KG1 (cell line): ENCODE measurements at regions not wholly inside any gene's neighbourhood (a gene's known extent, or its start where the extent isn't known, plus 50 kb on each side); places are given as distances from the start of the nearest gene placed in this dataset.

Experiments
- DNase-seq: peaks from one replicate; lab custom pipeline; 2025; lab: John Stamatoyannopoulos, UW

DNA sequence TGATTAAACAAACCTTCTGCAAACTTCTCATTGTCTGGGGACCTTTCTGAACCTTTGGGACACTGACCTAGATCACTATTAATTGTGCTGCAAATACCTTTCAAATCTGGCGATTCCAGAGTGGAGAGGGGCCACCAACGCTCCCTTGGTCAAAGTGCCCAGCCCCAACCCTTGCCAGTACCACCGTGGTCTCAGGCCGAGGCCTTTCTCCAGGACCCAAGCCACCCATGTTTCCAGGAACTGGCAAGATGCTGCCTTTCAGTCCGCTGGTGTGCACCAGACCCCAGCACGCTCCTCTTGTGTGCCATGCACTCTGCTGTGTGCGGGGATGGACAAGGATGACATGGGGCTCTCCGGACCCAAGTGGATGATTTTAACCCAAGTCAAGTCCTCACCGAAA, 91.1 kb upstream of the MGMT start:
- DNase-seq: no peak

- no peak for DNase-seq
These were observed 86.8 kb upstream of the MGMT start for GRCh38 chr10:129380279-129380678.

DNA sequence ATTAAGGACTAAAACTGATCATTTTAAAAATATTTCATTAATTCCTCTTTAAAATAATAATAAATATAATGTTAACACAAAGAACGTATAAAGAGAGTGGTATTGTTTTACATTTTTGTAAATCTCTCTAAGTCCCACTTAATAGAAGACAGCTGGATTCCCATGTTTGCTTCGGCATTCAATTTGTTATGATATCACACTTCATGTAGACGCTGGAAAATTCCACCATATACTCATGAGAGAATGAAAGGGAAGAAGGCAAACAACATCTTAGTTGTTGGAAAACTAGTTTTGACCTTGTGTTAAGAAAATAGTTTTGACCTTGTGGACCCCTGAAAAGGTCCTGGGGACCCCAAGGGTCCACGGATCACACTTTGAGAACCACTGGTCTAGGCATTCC, 85.3 kb upstream of the MGMT start:
- no peak for DNase-seq

DNA sequence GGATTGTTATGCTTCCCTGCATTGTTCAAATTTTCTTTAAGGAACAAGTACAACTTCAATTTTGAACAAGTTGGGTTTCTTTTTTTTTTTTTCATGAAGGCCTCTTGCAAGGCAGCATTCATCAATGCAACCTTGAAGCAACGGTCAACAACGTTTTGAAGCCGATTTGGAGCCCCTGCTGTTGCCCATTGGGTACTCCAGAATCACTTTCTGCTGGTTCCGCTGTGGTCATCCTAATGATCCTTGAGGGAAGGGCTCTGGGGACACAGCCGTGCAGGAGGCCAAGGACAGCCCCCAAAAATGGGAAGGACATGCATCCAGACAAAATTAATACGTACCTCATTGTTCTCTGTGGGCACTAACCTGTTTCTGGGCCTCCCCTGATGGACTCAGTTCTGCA, 84.6 kb upstream of the MGMT start:
- no peak for DNase-seq

- DNase-seq: no peak
These were observed 83.4 kb upstream of the MGMT start for GRCh38 chr10:129383651-129384050.

DNA sequence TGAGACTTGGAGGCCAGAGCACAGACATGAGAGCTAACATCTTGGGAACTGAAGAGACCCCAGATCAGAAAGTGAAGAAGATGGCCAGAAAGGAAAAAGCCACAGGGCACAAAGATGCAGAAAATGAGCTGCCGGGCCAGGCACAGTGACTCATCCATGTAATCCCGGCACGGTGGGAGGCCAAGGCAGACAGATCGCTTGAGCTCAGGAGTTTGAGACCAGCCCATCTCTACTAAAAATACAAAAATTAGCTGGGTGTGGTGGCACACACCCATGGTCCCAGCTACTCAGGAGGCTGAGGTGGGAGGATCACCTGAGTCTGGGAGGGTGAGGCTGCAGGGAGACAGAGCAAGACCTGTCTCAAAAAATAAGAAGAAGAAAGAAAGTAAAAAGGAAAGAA, 81.4 kb upstream of the MGMT start:
- no peak for DNase-seq

DNA sequence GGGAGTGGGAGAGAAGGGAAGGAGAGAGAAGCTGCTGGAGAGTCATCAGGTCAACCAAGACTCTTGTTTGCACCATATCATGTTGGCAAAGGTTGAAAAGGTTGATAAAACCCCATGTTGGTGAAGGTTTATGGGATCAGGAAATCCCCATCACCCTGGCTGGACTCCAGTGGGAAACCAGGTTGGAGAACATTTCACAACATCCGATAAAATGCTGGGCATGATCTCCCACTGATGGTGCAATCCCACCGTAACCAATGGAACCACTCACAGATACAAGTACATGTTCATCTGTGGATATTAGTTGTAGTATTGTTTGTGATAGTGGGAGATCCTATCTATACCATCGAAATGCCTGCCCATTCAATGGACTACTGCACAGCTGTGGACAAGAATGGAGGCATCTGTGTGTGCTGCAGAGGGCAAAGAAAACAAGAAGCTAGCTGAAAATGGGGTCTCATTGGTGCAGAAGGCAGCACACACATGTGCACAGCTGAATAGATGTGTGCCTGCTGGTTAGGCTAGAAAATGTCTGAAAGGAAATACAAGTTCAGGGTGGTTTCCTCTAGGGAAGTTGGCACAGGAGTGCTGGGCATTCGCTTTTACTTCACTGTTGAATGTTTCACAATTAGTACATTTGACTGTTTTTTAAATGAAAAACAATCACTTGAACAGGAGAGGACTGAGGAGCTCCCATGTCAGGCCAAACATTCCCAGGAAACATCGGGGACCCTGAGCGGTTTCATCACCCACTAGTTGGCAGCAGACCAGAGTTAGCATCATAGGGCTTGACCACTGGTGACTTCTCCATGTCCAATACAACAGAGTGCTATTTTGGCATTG, 80.4 kb upstream of the MGMT start:
- peak; percentile 6 for DNase-seq

DNA sequence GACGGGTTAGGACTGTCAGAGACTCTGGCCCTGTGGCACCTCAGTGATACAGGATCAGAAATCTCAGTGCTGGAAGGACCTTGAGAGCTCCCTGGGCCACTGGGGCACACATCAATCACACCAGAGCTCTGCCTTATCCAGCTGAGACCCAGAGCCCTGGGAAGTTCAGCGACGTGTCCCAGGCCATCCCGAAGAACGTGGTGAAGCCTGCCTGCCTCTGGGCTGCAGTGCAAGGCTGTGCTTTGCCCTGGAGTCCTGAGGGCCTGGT, 79.8 kb upstream of the MGMT start:
- no peak for DNase-seq

DNA sequence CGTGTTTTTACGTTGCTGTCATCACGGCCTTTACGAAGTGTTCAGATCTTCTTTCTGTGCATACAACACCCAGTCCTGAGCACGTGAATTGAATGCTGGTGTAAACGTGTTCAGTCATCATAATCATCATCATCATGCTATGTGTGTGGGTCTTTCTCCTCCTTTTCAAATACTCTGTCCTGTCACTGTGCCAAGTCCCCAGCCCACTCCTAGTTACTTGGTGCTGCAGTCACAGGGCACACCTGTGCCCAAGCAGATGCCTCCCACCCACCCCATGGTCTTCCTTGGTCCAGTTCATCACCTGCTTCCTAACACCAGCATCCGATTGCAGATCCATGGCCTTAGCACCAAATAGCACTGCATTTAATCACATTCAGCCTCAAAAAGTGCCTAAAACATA, 78.6 kb upstream of the MGMT start:
- DNase-seq: no peak

DNA sequence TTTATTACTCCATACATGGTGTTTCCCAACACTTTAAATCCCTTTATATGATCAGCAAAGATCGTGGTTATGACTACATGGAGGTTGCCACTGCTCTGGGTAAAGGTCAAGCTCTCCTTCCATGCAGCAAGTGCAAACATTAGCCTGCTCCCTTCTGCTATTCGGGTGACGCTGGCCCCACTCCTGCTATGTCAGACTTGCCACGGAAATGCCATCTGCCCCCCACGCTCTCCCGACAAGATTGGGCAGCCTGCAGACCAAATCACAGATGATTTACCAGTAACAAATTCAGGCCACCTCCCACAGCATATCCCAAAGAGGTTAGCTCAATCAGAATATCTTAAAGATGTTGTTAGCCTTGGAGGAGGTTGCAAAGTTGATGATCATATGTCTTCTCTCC, 77.8 kb upstream of the MGMT start:
- no peak for DNase-seq

DNA sequence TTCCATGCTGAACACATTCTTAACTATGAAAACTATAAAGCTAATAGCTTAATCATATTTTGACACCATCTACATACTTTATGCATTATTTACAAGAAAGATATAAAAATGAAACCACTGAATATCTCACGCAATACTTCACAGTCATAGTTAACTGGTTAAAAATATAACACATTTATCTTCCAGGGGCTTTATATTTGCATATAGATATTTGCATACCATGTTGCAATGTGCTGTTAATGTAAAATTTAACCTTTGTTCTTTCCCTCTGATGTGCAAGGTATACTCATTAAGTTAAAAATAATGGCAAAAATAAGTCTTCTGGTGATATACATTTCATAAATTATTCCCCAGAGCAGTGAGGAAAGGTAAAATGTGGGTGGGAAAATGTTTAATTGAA, 76.9 kb upstream of the MGMT start:
- no peak for DNase-seq

GRCh38 chr10:129390726-129391125, 76.3 kb upstream of the MGMT start:
- no peak for DNase-seq

DNA sequence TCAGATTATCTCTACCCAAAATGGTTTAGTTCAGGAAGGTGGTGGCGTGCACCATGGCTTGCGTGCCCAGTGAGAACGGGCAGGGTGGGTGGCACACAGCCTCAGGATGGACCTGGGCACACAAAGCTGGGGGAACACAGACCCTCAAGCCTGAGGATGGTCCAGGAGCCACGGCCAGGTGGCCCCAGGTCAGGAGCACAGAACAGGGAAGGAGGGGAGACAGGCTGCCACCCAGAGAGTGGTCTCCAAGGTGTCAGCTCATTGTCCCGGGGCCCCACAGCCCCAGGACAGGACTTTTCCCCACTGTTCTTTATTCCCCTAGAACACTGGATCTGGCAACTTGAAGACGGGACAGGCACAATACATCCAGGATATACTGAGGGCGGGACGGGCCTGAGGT, 75.6 kb upstream of the MGMT start:
- DNase-seq: no peak

GRCh38 chr10:129392855-129393254, 74.2 kb upstream of the MGMT start:
- no peak for DNase-seq

- DNase-seq: no peak
These were observed 73.2 kb upstream of the MGMT start for GRCh38 chr10:129393812-129394211.

DNA sequence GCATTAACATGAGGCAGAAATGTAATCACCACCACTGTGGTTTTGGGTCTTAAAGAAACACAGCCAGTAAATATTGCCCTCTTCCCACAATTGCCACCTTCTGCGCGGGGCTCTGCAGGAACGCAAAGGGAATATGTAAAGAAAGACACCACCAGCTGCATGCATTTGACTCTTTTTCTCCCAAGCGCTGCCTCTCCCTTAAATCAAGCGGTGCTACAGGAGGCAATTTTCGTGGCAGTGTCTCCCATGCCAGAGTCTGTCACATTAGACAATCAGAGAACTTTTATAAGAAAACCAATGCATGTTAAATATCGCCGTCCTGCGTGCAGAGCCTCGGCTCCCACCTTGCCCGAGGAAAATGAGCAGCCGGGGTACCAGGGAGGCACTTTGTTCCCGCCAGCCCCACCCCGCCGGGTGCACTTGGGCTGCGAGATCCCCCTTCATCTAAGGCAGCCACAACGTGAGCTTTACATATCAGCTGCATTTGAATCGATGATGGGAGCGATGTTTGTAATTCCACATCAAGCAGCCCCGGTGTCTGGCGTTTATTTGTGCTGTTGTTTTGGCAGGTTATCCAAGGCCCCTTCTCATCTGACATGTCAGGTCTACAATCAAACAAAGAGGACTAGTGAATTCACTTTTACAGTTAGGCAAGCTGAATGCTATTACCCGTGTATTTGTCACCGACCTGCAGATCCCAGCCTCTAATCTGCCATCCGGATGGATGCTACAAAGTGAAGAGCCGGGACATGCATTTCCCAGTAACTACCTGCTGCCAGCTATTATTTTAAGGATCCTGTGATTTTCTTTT, 72.3 kb upstream of the MGMT start:
- DNase-seq: no peak

DNA sequence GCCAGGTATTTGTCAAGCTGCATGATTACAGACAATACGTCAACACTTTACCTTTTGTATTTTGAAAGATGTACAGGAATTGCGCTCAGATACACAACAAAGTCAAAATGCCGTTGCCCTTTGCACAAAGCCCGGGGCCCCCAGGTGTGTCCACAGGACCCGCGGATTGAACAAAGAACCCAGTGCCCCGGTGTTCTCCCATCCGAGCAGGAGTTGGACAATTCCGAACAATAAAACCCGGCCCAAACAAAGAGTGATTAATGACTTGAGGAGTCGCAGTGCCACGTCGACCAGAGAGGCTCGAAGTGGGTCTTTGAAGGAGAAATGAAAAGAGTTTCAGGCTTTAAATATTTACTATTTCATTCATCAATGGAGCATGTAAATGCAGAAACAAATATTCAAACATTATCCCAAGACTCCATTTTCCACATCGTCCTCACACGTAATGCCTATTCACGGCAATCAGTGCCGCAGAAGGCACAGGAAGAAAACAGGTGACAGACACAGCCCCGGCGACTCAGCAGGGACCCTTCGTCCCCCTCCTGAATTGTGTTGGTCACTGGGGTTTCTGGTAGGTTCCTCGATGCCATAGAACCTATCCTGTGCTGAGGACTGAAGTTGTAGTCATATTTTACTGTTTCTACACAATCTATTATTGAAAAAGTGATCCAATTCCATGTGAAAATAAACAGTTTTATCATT, 70.9 kb upstream of the MGMT start:
- DNase-seq: no peak

DNA sequence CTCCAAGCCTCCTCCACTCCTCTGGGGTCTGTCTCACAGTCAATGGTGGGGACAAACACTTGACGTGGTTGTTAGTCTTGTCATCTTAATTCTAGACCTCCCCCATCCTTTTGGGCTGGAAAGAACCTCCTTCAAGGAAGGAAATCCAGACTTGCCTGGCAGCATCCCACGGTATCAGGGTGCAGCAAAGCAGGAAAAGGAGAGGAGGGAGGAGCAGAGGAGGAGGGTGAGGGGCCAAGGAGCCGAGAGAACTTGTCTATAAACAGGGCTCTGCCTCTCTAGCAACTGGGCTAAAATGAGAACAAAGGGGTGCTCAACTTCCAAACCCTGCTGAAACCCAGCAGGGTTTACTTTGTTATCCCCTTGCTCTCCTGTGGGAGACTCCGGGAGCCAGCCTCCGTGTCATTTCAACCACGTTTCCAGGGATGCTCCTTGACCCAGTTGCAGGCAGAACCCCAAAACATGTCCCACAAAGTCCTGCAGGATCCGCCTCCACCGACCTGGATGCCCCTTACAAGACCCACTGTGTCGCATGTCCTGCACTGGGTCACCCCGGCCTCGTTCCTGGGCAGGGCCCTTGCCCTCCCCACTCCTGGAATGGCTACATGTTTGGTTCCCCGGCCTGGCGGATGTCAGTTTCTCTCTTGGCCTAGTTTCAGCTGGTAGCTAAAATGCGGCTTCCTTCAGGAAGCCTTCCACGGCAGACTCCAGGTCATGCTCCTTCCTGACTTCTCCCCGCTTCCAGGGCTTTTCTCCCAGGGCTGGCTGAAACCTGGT, 69.7 kb upstream of the MGMT start:
- no peak for DNase-seq

DNA sequence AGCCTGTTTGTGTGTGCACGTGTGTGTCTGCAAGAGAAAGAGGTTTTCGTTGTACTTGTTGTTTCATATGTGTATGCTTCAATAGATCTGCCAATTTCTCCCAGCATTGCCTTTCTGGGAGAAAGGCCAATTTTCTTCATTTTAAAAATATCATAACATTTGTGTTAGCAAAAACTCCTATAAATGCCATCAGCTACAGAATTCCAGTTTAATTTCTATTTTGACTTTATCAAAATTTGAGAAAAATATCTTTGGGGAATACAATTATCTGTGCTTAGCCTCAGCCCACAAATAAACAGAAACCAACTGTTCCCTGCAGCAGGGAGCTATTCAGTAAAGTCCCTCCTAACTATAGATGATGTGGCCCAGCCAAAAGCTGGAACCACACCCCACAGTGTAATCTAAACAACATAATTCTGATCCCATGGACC, 68.3 kb upstream of the MGMT start:
- DNase-seq: no peak

GRCh38 chr10:129400426-129400825, 66.6 kb upstream of the MGMT start:
- DNase-seq: no peak

DNA sequence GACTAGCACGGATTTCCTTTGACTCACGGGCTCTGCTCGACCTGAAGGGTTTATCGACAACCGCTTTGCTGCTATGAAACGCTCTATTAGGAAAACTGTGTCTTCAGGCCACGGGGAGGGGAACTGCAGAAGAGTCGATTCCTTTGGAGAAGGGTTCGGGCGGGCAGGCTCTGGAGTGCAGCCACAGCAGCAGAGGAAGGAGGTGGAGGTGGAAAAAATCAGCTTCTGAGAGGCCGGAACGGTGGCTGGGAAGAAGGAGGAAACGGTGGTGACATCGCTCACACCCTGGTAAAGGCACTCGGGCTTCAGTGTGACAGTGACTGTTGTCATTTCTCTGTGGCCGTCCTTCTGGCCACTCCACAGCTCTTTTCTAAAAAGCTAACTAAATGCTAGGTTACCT, 64.6 kb upstream of the MGMT start:
- no peak for DNase-seq

DNA sequence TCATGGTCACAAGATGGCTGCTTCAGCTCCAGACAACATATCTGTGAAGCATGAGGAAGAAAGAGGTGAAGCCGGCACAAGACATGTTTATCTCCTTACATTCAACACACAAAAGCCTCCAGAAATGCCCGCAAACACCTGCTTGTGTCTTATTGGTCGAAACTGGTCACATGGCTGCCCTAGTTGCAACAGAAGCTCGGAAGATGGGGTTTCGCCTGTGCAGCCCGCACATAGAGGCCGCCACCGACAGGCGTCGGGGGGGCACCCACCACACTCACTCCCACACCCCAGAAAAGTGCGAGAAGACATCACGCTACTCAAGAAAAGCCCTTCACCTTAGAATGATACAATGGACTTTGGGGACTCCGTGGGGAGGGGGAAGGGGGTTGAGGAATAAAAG, 63.0 kb upstream of the MGMT start:
- DNase-seq: no peak
